Activated CD4-positive, alpha-beta memory T cell treated with anti-CD3 and anti-CD28 coated beads for 36 hours (primary cell): ENCODE measurements at regions not wholly inside any gene's neighbourhood (a gene's known extent, or its start where the extent isn't known, plus 50 kb on each side); places are given as distances from the start of the nearest gene placed in this dataset.

Source experiments
- CTCF ChIA-PET: fragments of 350-600 bp; sonication (Branson Sonifier 250); formaldehyde crosslinking; loops from one replicate; lab custom pipeline; 2021; ENCODE audit warnings: antibody characterized with exemption, inconsistent platforms; lab: Charles Lee
- POLR2A ChIA-PET: fragments of 350-600 bp; sonication (Branson Sonifier 250); formaldehyde crosslinking; loops from one replicate; lab custom pipeline; 2021; ENCODE audit warnings: antibody characterized with exemption; lab: Charles Lee
- DNase-seq: peaks from one replicate; pipeline ENCODE4 v3.0.0-alpha.2; 2020
- H3K27ac Mint-ChIP-seq: one replicate; pipeline ENCODE4 v1.8.0; 2021; ENCODE audit warnings: mixed read lengths
- H3K27me3 Mint-ChIP-seq: one replicate; pipeline ENCODE4 v1.8.0; 2021; ENCODE audit warnings: mixed read lengths
- H3K36me3 Mint-ChIP-seq: one replicate; pipeline ENCODE4 v1.8.0; 2021; ENCODE audit warnings: mixed read lengths
- H3K4me1 Mint-ChIP-seq: one replicate; pipeline ENCODE4 v1.8.0; 2021; ENCODE audit warnings: low read depth, mixed read lengths
- H3K4me3 Mint-ChIP-seq: one replicate; pipeline ENCODE4 v1.8.0; 2021; ENCODE audit warnings: mild to moderate bottlenecking, mixed read lengths
- H3K9me3 Mint-ChIP-seq: one replicate; pipeline ENCODE4 v1.8.0; 2021; ENCODE audit warnings: mixed read lengths
- intact Hi-C: fragments of 100-400 bp; cut with micrococcal nuclease; formaldehyde crosslinking; loops from one replicate; pipeline ENCODE4 v1.15.1; 2023

DNA sequence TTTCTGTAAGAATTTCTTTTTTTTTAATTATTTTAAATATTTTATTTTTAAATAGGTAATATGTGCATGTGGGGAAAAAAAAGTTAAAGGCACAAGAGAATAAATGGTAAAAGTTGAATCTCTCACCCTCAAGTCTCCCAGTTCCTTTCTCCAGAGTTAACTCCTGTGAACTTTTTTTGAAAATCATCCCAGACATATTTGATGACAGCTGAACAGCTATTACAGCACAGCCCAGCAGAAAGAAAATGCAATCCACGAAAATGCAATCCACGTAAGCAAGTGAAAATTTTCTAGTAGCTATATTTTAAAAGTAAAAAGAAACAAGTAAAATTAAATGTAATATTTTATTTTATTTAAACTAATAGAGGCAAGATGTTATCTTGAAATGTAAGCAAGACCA is 310.0 kb upstream of the RUNX1 start:
- H3K9me3 Mint-ChIP-seq = peaks cover 5% of the 10 kb centered on the region
- no peak overlapping the region for H3K4me3 Mint-ChIP-seq
- H3K27me3 Mint-ChIP-seq = peaks cover 2% of the 10 kb centered on the region
- peaks cover 11% of the 10 kb centered on the region for H3K4me1 Mint-ChIP-seq
- peaks cover 2% of the 10 kb centered on the region for H3K36me3 Mint-ChIP-seq
- intact Hi-C loops = no loop called here
- DNase-seq = no peak
- POLR2A ChIA-PET = interaction anchor here (0.6 to 1.6 kb wide), 2 partner anchors 271 to 337 kb away, joined by 3 read pairs; no protein-coding TSS in a partner anchor
- no peak overlapping the region for H3K27ac Mint-ChIP-seq
- CTCF ChIA-PET = interaction anchor here (2.6 kb wide), 1 partner anchor 42 kb away, joined by 8 read pairs; no protein-coding TSS in a partner anchor

DNA sequence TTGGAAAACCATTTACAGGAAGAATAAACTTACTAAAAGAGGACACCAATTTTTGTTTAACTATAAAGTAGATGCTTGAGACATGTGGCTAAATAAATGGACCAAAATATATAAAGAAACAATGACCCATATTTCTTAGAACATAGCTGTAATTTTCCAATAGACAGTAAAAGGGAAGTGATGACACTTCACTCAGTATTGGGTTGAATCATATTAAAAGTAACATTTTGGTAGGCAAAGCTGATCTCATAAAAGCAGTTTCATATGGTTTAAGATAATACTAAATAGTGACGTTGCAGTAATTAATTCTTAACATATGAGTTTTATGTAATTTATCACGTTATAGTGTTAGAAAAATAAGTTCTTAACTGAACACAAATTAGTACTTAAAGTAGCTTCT is 308.9 kb upstream of the RUNX1 start:
- Mint-ChIP-seq H3K9me3 (peaks cover 3% of the 10 kb centered on the region), H3K4me3 (no peak overlapping the region), H3K27me3 (no peaks in the 10 kb centered on the region), H3K36me3 (no peaks in the 10 kb centered on the region), H3K4me1 (peaks cover 11% of the 10 kb centered on the region), H3K27ac (peak overlapping the region; percentile 79)
- no peak for DNase-seq
- CTCF ChIA-PET = interaction anchor here (0.6 to 2.6 kb wide), 5 partner anchors 16 to 470 kb away, joined by 3 to 8 read pairs (median 4); no protein-coding TSS in a partner anchor
- intact Hi-C loops = loop anchor here (1.0 kb wide), 1 partner anchor 15 kb away; no protein-coding TSS in a partner anchor
- POLR2A ChIA-PET = interaction anchor here (0.6 to 2.0 kb wide), 9 partner anchors 22 to 469 kb away, joined by 3 to 7 read pairs (median 3); partner anchors contain the start of gene RUNX1

DNA sequence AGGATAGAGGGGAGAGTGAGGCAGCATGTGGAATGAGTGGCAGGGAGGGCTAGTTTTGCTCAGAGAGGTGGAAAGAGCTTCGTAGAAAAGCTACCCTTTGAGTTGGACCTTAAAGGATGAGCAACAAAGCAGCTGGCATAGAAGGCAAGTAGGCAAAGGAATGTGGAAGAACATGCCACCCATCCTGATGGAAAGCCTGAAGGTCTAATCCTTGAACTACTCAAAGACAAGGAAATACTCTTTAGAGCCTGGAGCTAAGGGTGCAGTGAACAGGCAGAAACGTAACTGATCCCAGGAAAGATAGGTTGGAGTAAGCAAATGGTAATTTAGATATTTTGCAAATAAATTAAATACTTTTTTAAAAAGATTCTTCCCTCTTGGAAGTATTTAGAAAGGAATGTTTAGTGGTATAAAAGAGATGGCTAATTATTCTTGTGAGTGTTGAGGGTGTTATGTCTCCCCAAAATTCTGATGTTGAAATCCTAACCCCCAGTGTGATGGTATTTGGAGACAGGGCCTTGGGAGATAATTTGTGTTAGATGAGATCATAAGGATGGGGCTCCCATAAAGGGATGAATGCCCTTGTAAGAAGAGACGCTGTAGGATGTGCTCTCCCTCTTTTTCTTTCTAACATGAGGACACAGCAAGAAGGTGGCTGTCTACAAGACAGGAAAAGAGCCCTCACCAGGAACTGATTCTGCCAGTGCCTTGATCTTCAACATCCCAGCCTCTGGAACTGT is 308.1 kb upstream of the RUNX1 start:
- POLR2A ChIA-PET = interaction anchor here (1.1 to 2.0 kb wide), 7 partner anchors 218 to 468 kb away, joined by 3 to 7 read pairs (median 4); partner anchors contain the start of gene RUNX1
- CTCF ChIA-PET = interaction anchor here (0.6 to 2.6 kb wide), 8 partner anchors 10 to 469 kb away, joined by 3 to 8 read pairs (median 4); no protein-coding TSS in a partner anchor
- Mint-ChIP-seq H3K27ac (peak overlapping the region; percentile 79), H3K4me3 (no peak overlapping the region), H3K4me1 (peaks cover 18% of the 10 kb centered on the region), H3K27me3 (peaks cover 2% of the 10 kb centered on the region), H3K9me3 (peaks cover 3% of the 10 kb centered on the region), H3K36me3 (no peaks in the 10 kb centered on the region)
- intact Hi-C loops = no loop called here
- no peak for DNase-seq

DNA sequence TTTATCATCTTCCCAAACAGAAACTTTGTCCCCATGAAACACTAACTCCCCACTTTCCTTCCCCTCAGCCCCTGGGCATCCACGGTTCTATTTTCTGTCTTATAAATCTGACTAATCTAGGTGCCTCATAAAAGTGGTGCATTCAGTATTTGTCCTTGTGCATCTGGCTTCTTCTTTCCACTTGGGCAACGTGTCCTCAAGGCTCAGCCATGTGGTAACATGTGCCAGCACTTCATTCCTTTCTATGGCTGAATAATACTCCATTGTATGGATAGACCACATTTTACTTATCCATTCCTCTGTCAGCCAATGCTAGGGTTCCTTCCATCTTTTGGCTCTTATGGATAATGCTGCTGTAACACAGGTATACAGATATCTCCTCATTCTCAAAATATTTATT is 305.0 kb upstream of the RUNX1 start:
- H3K4me1 Mint-ChIP-seq = peaks cover 36% of the 10 kb centered on the region
- DNase-seq = no peak
- CTCF ChIA-PET = interaction anchor here (1.0 to 1.5 kb wide), 2 partner anchors 303 to 608 kb away, joined by 3 to 4 read pairs; no protein-coding TSS in a partner anchor
- no peak overlapping the region for H3K4me3 Mint-ChIP-seq
- peaks cover 4% of the 10 kb centered on the region for H3K27me3 Mint-ChIP-seq
- intact Hi-C loops = no loop called here
- POLR2A ChIA-PET = interaction anchor here (0.9 kb wide), 1 partner anchor 307 kb away, joined by 3 read pairs; no protein-coding TSS in a partner anchor
- H3K9me3 Mint-ChIP-seq = peaks cover 3% of the 10 kb centered on the region
- H3K27ac Mint-ChIP-seq = no peak overlapping the region
- H3K36me3 Mint-ChIP-seq = no peaks in the 10 kb centered on the region

DNA sequence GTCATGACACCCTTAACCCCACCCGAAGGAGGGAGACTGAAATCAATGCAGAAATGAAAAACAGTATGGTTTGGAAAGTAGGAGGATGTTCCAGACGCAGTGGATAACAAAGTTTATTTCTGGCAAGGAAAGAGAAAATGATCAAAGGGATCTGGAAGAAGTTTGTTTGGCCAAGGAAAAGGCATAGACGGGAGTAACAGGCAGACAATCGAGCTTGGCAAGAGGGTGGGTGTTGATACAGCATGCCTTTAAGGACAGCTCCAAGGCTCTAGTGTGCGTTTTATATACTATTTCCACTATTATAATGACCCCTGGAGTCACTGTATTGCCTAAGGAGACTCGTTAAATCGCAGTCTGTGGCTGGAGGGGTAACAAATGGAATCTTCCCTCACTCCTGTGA is 303.7 kb upstream of the RUNX1 start:
- intact Hi-C loops = no loop called here

DNA sequence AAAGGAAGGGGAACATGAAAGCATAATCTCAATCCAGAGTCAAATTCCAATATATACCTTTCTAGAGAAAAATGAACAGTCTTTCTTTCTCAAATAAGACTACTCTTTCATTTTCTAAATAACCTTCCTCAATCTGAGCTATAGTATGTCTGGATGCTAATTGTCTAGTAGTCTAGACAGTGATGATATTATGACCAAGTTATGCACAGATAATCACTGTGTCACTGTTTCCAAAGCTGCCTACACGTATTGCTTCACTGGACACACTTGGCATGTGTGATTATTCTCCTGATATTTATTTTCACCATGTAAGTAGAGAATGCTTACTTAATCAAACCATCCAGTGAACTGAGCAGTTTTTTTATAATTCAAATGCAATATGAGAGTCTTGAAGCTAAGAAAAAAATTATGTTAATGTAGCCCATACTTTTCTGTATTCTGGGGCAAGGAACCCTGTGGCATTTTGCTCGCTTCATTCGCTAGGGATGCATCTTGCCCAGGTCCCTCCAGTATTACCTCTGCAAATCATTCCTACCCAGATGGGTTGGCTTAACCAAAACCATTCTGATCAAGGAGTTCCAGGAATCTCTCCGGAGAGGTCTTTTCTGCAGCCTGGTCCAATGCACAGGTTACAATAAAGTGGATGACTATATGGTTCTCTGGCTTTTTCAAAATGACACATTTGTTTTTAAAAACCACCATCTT is 303.1 kb upstream of the RUNX1 start:
- ChIA-PET CTCF (no interaction called here), POLR2A (interaction anchor here (1.0 to 1.8 kb wide), 3 partner anchors 10 to 305 kb away, joined by 3 to 13 read pairs (median 6); no protein-coding TSS in a partner anchor)
- H3K4me1 Mint-ChIP-seq = peaks cover 32% of the 10 kb centered on the region
- no peak overlapping the region for H3K4me3 Mint-ChIP-seq
- no peaks in the 10 kb centered on the region for H3K36me3 Mint-ChIP-seq
- intact Hi-C loops = no loop called here
- peak overlapping the region; percentile 13 for H3K27ac Mint-ChIP-seq
- H3K27me3 Mint-ChIP-seq = peaks cover 4% of the 10 kb centered on the region
- H3K9me3 Mint-ChIP-seq = peaks cover 3% of the 10 kb centered on the region
- no peak for DNase-seq

More for the DNA sequence above, 303.7 kb upstream of the RUNX1 start:
- Mint-ChIP-seq H3K27ac (peak overlapping the region; percentile 13), H3K4me3 (no peak overlapping the region), H3K9me3 (peaks cover 3% of the 10 kb centered on the region), H3K27me3 (peaks cover 4% of the 10 kb centered on the region), H3K4me1 (peaks cover 34% of the 10 kb centered on the region), H3K36me3 (no peaks in the 10 kb centered on the region)
- ChIA-PET CTCF (no interaction called here), POLR2A (no interaction called here)
- DNase-seq = no peak

DNA sequence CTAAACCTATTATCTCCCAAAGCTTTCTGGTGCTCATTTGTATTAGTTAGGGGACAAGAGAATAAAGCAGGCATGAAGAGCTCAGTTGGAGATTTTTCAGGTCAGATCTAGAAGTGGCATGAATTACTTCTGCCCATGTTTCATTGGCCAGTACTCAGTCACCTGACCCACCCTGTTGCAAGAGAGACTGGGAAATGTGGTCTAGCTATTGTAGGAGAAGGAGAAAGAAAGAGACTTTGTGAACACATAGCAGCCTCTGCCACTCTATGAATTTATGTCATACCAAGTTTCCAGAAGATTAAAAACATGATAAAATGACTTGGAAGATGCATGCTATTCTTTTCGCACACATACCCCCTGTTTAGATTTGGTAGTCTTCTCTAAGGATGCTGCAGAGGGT is 302.3 kb upstream of the RUNX1 start:
- Mint-ChIP-seq H3K4me3 (no peak overlapping the region), H3K27me3 (peaks cover 4% of the 10 kb centered on the region), H3K4me1 (peaks cover 27% of the 10 kb centered on the region), H3K27ac (peak overlapping the region; percentile 83), H3K36me3 (no peaks in the 10 kb centered on the region), H3K9me3 (peaks cover 3% of the 10 kb centered on the region)
- ChIA-PET POLR2A (interaction anchor here (1.0 to 1.8 kb wide), 4 partner anchors 9 to 463 kb away, joined by 3 to 13 read pairs (median 6); no protein-coding TSS in a partner anchor), CTCF (interaction anchor here (1.2 to 1.4 kb wide), 3 partner anchors 13 to 301 kb away, joined by 3 to 4 read pairs (median 4); no protein-coding TSS in a partner anchor)
- intact Hi-C loops = loop anchor here (1.0 kb wide), 1 partner anchor 8 kb away; no protein-coding TSS in a partner anchor
- DNase-seq = no peak

DNA sequence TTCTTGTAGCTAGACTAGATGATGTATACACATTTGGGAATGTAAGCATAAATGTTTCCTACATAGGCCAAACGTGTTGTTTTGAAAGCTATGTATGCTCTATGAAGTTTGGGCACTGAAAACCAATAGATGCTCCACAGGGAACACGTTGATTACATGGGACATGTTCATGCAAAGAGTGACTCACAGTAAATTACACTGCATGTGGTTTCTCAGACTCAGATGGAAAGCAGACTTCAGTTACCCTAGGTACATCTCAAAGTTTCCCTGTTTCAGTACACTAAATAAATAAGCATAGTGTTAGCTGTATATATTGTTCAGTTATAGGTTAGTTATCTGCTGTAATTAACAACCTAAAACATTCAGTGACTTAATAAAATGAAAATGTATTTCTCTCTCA is 301.9 kb upstream of the RUNX1 start:
- Mint-ChIP-seq H3K27ac (peak overlapping the region; percentile 83), H3K27me3 (peaks cover 4% of the 10 kb centered on the region), H3K9me3 (peaks cover 3% of the 10 kb centered on the region), H3K4me1 (peaks cover 27% of the 10 kb centered on the region), H3K36me3 (no peaks in the 10 kb centered on the region), H3K4me3 (no peak overlapping the region)
- no peak for DNase-seq
- CTCF ChIA-PET = interaction anchor here (1.2 to 1.4 kb wide), 3 partner anchors 13 to 300 kb away, joined by 3 to 4 read pairs (median 4); no protein-coding TSS in a partner anchor
- intact Hi-C loops = loop anchor here (1.0 kb wide), 1 partner anchor 8 kb away; no protein-coding TSS in a partner anchor
- POLR2A ChIA-PET = interaction anchor here (1.0 to 1.8 kb wide), 5 partner anchors 8 to 463 kb away, joined by 3 to 13 read pairs (median 5); no protein-coding TSS in a partner anchor

DNA sequence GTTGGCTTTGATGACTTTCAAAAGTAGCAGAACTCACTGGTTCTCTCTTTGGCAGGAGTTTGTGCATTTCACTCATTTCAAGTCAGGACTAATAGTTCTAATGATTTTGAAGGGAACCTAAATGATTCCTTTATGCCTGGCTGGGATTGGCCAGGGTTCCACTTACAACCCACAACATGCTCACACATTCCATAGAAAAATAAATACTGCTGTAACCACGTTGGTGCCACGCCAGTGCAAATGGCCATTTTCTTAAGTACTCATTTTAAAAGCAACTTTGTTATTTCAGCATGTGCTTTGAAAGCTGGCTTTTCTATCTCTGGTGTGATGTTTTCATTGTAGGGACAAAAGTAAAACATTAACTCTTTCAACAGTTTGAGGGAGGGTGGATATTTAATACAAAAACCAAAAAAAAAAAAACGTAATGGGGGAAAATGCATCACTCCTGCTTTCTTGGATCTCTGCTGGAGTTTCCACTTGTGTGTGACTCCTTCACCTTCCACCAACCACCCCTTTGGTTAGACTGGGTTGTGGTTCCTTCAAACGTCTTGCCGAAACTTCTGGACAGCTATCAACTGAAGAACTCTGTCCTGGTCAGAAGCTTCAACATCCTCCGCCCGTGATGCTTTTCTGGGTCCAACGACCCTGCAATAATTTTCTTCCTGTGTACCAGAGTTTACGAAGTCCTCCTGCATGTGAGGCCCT is 300.4 kb upstream of the RUNX1 start:
- peaks cover 38% of the 10 kb centered on the region for H3K4me1 Mint-ChIP-seq
- intact Hi-C loops = no loop called here
- DNase-seq = no peak
- H3K4me3 Mint-ChIP-seq = no peak overlapping the region
- POLR2A ChIA-PET = interaction anchor here (1.1 kb wide), 1 partner anchor 254 kb away, joined by 3 read pairs; no protein-coding TSS in a partner anchor
- no peak overlapping the region for H3K27ac Mint-ChIP-seq
- CTCF ChIA-PET = no interaction called here
- H3K36me3 Mint-ChIP-seq = no peaks in the 10 kb centered on the region
- H3K9me3 Mint-ChIP-seq = no peaks in the 10 kb centered on the region
- peaks cover 4% of the 10 kb centered on the region for H3K27me3 Mint-ChIP-seq

DNA sequence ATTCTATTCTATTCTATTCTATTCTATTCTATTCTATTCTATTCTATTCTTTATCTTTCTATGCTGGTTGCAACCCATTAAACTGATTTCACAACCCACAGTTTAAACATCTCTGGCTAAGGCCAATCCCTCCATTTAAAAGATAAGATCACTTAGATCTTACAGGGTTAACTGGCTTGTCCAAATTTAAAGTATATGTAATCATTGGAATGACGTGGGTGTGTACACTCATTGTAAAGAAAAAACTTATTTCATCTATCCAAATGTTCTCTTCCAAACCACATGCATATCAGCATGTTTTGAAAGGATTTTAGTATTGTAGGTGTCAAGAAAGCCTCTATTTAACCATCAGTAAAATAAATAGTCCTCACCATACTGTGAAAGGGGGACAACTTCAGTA is 299.6 kb upstream of the RUNX1 start:
- Mint-ChIP-seq H3K27me3 (peaks cover 4% of the 10 kb centered on the region), H3K4me1 (peaks cover 45% of the 10 kb centered on the region), H3K36me3 (no peaks in the 10 kb centered on the region), H3K9me3 (no peaks in the 10 kb centered on the region), H3K27ac (no peak overlapping the region), H3K4me3 (no peak overlapping the region)
- intact Hi-C loops = no loop called here
- CTCF ChIA-PET = no interaction called here
- DNase-seq = no peak
- POLR2A ChIA-PET = no interaction called here

DNA sequence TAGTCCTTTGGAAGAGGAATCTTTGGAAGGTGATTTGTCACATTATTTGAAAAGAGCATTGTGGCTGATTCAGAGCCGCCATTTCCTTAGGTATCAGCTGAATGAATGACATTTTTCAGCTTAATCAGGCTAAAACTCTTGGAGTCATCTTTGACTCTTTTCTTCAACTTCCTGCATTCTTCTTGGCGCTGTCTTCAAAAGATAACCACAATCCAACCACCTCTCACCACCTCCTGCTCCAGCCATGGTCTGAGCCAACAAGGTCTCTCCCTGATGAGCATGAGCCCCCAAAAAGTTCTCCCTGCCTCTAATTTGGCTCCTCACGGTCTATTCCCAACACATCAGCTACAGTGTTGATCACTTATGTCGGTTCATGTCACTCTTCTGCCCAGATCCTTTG is 297.6 kb upstream of the RUNX1 start:
- no peak for DNase-seq
- H3K4me3 Mint-ChIP-seq = no peak overlapping the region
- intact Hi-C loops = no loop called here
- H3K27ac Mint-ChIP-seq = no peak overlapping the region
- POLR2A ChIA-PET = interaction anchor here (1.4 kb wide), 1 partner anchor 251 kb away, joined by 3 read pairs; no protein-coding TSS in a partner anchor
- CTCF ChIA-PET = interaction anchor here (0.8 to 1.0 kb wide), 2 partner anchors 10 to 142 kb away, joined by 3 read pairs; no protein-coding TSS in a partner anchor
- H3K27me3 Mint-ChIP-seq = peaks cover 2% of the 10 kb centered on the region
- no peaks in the 10 kb centered on the region for H3K36me3 Mint-ChIP-seq
- H3K9me3 Mint-ChIP-seq = no peaks in the 10 kb centered on the region
- peaks cover 54% of the 10 kb centered on the region for H3K4me1 Mint-ChIP-seq
